ENCODE measurements at regions not wholly inside any gene's neighbourhood (a gene's known extent, or its start where the extent isn't known, plus 50 kb on each side); places are given as distances from the start of the nearest gene placed in this dataset.

GRCh38 chr5:174459071-174459702 lies 265.2 kb upstream of the MSX2 start:
- TF ChIP-seq CTCF (conservative IDR thresholded peaks at IDR 0.05; ENCODE audit: low read length) (no peak), EZH2phosphoT487 (IDR thresholded peaks at IDR 0.05; ENCODE audit: borderline replicate concordance) (no peak)

Measured in Loucy (cell line).